ENCODE measurements at regions not wholly inside any gene's neighbourhood (a gene's known extent, or its start where the extent isn't known, plus 50 kb on each side); places are given as distances from the start of the nearest gene placed in this dataset.

DNA sequence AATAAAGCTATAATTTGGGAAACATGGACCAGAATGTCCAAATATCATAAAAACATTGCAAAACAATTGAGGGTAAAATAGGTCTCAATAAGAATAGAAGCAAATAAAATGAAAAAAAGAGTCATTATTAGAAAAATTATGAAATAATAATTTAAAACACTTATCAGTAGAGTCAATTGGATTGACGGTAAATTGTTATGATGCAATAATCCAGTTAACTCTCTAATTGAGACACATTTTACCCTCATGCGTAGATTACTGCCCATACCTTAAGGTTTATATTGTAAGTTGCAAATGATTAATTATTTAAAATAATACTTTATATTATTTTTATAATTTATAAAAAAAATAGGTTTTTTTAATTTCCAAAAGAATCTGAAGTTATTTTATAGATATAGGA is 73.4 kb upstream of the POU1F1 start:
- CTCF ChIA-PET (ENCODE audit: low intra/inter-chr PET ratio), result interaction anchor here (1.4 to 1.9 kb wide), 2 partner anchors 653 to 655 kb away, joined by 5 to 6 read pairs; no protein-coding TSS in a partner anchor
- POLR2A ChIA-PET, result interaction anchor here (0.7 kb wide), 1 partner anchor 18 kb away, joined by 3 read pairs; no protein-coding TSS in a partner anchor
- H3K36me3 ChIP-seq (ENCODE audit: control insufficient read depth, insufficient read depth, low read length), result no peaks in the 10 kb centered on the region
- 68% methylated on average over 2 of the region's 2 CpGs for WGBS (ENCODE audit: insufficient coverage, low coverage, missing lambda C conversion rate)
- no peak overlapping the region for H3K27ac ChIP-seq (ENCODE audit: extremely low read depth, low read depth, low read length)
- TF ChIP-seq CEBPG (CRISPR knock-in tag; IDR thresholded peaks at IDR 0.05), result no peak
- peak in 1 of 2 experiments; percentile 78; a peak in 2 of 4 replicates for TF ChIP-seq CEBPG (tag; conservative IDR thresholded peaks at IDR 0.05 in 1 of 2, IDR thresholded peaks at IDR 0.05 in 1 of 2)
- no peak for TF ChIP-seq DIDO1 (tag; IDR thresholded peaks at IDR 0.05; ENCODE audit: low read depth)
- FAIRE-seq, result no peak
- H3K9ac ChIP-seq (ENCODE audit: insufficient read depth in 1 of 2, low read depth in 2 of 2, low read length in 2 of 2), result no peak overlapping the region
- no TSS peak for BruUV-seq (replicated peaks)
- H4K20me1 ChIP-seq (replicated peaks; ENCODE audit: control insufficient read depth, insufficient read depth, low read length), result no peaks in the 10 kb centered on the region
- in situ Hi-C loops (cut with MboI), result no loop called here
- no peaks in the 10 kb centered on the region for H3K9me1 ChIP-seq (ENCODE audit: control insufficient read depth, insufficient read depth, low read length)
- H3K4me3 ChIP-seq, result no peak overlapping the region
- intact Hi-C loops (cut with micrococcal nuclease), result loop anchor here (1.0 to 10.0 kb wide), 4 partner anchors 55 to 830 kb away; no protein-coding TSS in a partner anchor
- H3K9me3 ChIP-seq (replicated peaks; ENCODE audit: control insufficient read depth, insufficient read depth, low read depth, low read length), result no peaks in the 10 kb centered on the region; the same call in 1 of the 2 replicates
- H3K27me3 ChIP-seq (ENCODE audit: control insufficient read depth in 2 of 2, insufficient read depth in 2 of 2, low read length in 2 of 2), result no peaks in the 10 kb centered on the region
- no peak for ATAC-seq
- H3K79me2 ChIP-seq (ENCODE audit: control insufficient read depth, insufficient read depth, low read length), result no peaks in the 10 kb centered on the region
- no peaks in the 10 kb centered on the region; a peak in 1 of 5 replicates for H3K4me1 ChIP-seq (replicated peaks in 1 of 2; ENCODE audit: control insufficient read depth in 2 of 2, insufficient read depth in 2 of 2, low read length in 2 of 2)
- no peak overlapping the region for H3K4me2 ChIP-seq (ENCODE audit: insufficient read depth, low read length)
- no peak overlapping the region for H2AFZ ChIP-seq (ENCODE audit: low read depth, low read length)
- no peak for DNase-seq (ENCODE audit: extremely low read depth in 1 of 4, low spot score in 3 of 4)

DNA sequence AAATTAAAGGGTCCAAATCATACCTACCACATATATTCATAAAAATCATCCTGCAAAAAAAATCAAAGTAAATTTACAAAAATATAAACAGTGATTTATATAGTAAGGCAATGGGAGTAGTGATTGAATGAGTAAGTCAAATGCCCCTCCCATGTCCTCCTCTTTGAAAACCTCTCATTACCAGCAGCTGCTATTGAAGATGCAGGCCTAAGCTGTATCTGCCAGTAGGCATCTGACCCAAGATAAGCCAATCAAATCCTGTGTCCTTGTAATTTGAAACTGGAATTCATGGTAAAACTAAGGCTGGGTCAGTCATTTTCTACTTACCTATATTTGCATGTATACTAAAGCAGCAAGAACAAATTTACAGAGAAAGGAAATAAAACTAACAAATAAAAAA is 60.4 kb upstream of the POU1F1 start:
- BruUV-seq (replicated peaks), result no TSS peak
- POLR2A ChIA-PET, result interaction anchor here (0.6 kb wide), 1 partner anchor 124 kb away, joined by 3 read pairs; no protein-coding TSS in a partner anchor
- no peak overlapping the region for H3K27ac ChIP-seq (ENCODE audit: extremely low read depth, low read depth, low read length)
- H2AFZ ChIP-seq (ENCODE audit: low read depth, low read length), result no peak overlapping the region
- in situ Hi-C loops (cut with MboI), result no loop called here
- no peaks in the 10 kb centered on the region; a peak in 1 of 5 replicates for H3K4me1 ChIP-seq (replicated peaks in 1 of 2; ENCODE audit: control insufficient read depth in 2 of 2, insufficient read depth in 2 of 2, low read length in 2 of 2)
- no peaks in the 10 kb centered on the region for H3K79me2 ChIP-seq (ENCODE audit: control insufficient read depth, insufficient read depth, low read length)
- no peak overlapping the region for H3K9ac ChIP-seq (ENCODE audit: insufficient read depth in 1 of 2, low read depth in 2 of 2, low read length in 2 of 2)
- CTCF ChIA-PET (ENCODE audit: low intra/inter-chr PET ratio), result no interaction called here
- no peaks in the 10 kb centered on the region for H3K9me3 ChIP-seq (replicated peaks; ENCODE audit: control insufficient read depth, insufficient read depth, low read depth, low read length)
- no peak for FAIRE-seq
- H3K4me2 ChIP-seq (ENCODE audit: insufficient read depth, low read length), result no peak overlapping the region
- no peak for DNase-seq (ENCODE audit: extremely low read depth in 1 of 4, low spot score in 3 of 4)
- no peaks in the 10 kb centered on the region for H4K20me1 ChIP-seq (replicated peaks; ENCODE audit: control insufficient read depth, insufficient read depth, low read length)
- no peaks in the 10 kb centered on the region for H3K9me1 ChIP-seq (ENCODE audit: control insufficient read depth, insufficient read depth, low read length)
- TF ChIP-seq BRF1 (IDR thresholded peaks at IDR 0.05; ENCODE audit: borderline replicate concordance, extremely low read depth, insufficient read length), result no peak
- TF ChIP-seq, protein P1, sequence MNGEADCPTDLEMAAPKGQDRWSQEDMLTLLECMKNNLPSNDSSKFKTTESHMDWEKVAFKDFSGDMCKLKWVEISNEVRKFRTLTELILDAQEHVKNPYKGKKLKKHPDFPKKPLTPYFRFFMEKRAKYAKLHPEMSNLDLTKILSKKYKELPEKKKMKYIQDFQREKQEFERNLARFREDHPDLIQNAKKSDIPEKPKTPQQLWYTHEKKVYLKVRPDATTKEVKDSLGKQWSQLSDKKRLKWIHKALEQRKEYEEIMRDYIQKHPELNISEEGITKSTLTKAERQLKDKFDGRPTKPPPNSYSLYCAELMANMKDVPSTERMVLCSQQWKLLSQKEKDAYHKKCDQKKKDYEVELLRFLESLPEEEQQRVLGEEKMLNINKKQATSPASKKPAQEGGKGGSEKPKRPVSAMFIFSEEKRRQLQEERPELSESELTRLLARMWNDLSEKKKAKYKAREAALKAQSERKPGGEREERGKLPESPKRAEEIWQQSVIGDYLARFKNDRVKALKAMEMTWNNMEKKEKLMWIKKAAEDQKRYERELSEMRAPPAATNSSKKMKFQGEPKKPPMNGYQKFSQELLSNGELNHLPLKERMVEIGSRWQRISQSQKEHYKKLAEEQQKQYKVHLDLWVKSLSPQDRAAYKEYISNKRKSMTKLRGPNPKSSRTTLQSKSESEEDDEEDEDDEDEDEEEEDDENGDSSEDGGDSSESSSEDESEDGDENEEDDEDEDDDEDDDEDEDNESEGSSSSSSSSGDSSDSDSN (IDR thresholded peaks at IDR 0.05; ENCODE audit: borderline replicate concordance in 1 of 2, low read depth in 2 of 2, low read length in 2 of 2), result no peak
- TF ChIP-seq ZFPM2 (CRISPR knock-in tag; IDR thresholded peaks at IDR 0.05), result no peak
- TF ChIP-seq ZNF830 (CRISPR knock-in tag; IDR thresholded peaks at IDR 0.05), result no peak
- intact Hi-C loops (cut with micrococcal nuclease), result no loop called here
- no peak overlapping the region for H3K4me3 ChIP-seq
- no peaks in the 10 kb centered on the region for H3K27me3 ChIP-seq (ENCODE audit: control insufficient read depth in 2 of 2, insufficient read depth in 2 of 2, low read length in 2 of 2)
- ATAC-seq, result no peak
- no peaks in the 10 kb centered on the region for H3K36me3 ChIP-seq (ENCODE audit: control insufficient read depth, insufficient read depth, low read length)
